Neural cell (in vitro differentiated cells): ENCODE measurements at regions not wholly inside any gene's neighbourhood (a gene's known extent, or its start where the extent isn't known, plus 50 kb on each side); places are given as distances from the start of the nearest gene placed in this dataset.
"Not testable (repeated sequence)": the region's sequence is repeated elsewhere in the genome, so short reads cannot be mapped to it uniquely, and the experiment has no call there.

Experiments used
- H2AFZ ChIP-seq: fragments of 200-600, 300-800 bp; sonication (generic), shearing (Covaris generic); 2 replicates; pipeline ENCODE4 v1.6.0; 2014; ENCODE audit warnings: low read depth, mild to moderate bottlenecking, antibody characterized with exemption, low read length, moderate library complexity
- H3F3A ChIP-seq: fragments of 200-600 bp; shearing (Covaris generic); 2 replicates; pipeline ENCODE4 v1.6.1; 2016; ENCODE audit warnings: mild to moderate bottlenecking, moderate library complexity, mixed read lengths, antibody characterized with exemption, low read length; ENCODE audit not compliant: insufficient read depth, poor library complexity, severe bottlenecking
- H3K27ac ChIP-seq: fragments of 200-600, 300-800 bp; sonication (generic), shearing (Covaris generic); 2 replicates; pipeline ENCODE4 v1.5.1; 2014; ENCODE audit warnings: mild to moderate bottlenecking, low read length, moderate library complexity
- H3K27me3 ChIP-seq: fragments of 300-800, 200-600 bp; sonication (generic), shearing (Covaris generic); 2 replicates; pipeline ENCODE4 v1.6.0; 2014; ENCODE audit warnings: mild to moderate bottlenecking, low read depth, low read length, moderate library complexity; ENCODE audit not compliant: insufficient read depth
- H3K36me3 ChIP-seq: fragments of 300-800, 200-600 bp; sonication (generic), shearing (Covaris generic); 2 replicates; pipeline ENCODE4 v1.5.1; 2014; ENCODE audit warnings: mild to moderate bottlenecking, antibody characterized with exemption, low read length, moderate library complexity; ENCODE audit not compliant: insufficient read depth
- H3K4me2 ChIP-seq: fragments of 300-800, 200-600 bp; sonication (generic), shearing (Covaris generic); 2 replicates; pipeline ENCODE4 v1.6.0; 2014; ENCODE audit warnings: mild to moderate bottlenecking, low read length
- H3K4me3 ChIP-seq: fragments of 300-800, 200-600 bp; sonication (generic), shearing (Covaris generic); 2 replicates; pipeline ENCODE4 v1.5.1; 2014; ENCODE audit warnings: mild to moderate bottlenecking, low read length, moderate library complexity
- H3K79me2 ChIP-seq: fragments of 200-600 bp; shearing (Covaris generic); replicated peaks from 2 replicates; pipeline ENCODE4 v1.6.0; 2014; ENCODE audit warnings: mild to moderate bottlenecking, low read length, moderate library complexity; ENCODE audit not compliant: insufficient read depth
- H3K9ac ChIP-seq: fragments of 300-800, 200-600 bp; sonication (generic), shearing (Covaris generic); 2 replicates; pipeline ENCODE4 v1.6.1; 2016; ENCODE audit warnings: mild to moderate bottlenecking, low read length, mixed read lengths
- H3K9me2 ChIP-seq: fragments of 200-600 bp; shearing (Covaris generic); 2 replicates; pipeline ENCODE4 v1.6.1; 2016; ENCODE audit warnings: mild to moderate bottlenecking, low read length, mixed read lengths; ENCODE audit not compliant: insufficient read depth
- H3K9me3 ChIP-seq: fragments of 200-600, 300-800 bp; sonication (generic), shearing (Covaris generic); 2 replicates; pipeline ENCODE4 v1.6.1; 2016; ENCODE audit warnings: mild to moderate bottlenecking, mixed run types, low read length, moderate library complexity, mixed read lengths
- H4K20me1 ChIP-seq: fragments of 200-600 bp; shearing (Covaris generic); 2 replicates; pipeline ENCODE4 v1.6.1; 2016; ENCODE audit warnings: mild to moderate bottlenecking, mixed run types; ENCODE audit not compliant: insufficient read depth
- EP300 ChIP-seq: fragments of 450-650 bp; conservative IDR thresholded peaks from 2 replicates; pipeline ENCODE4 v1.6.1; 2014; ENCODE audit warnings: antibody characterized with exemption, mild to moderate bottlenecking, moderate library complexity; ENCODE audit not compliant: poor library complexity, severe bottlenecking
- EZH2 ChIP-seq: fragments of 200-600, 300-800 bp; shearing (Covaris generic), sonication (generic); IDR thresholded peaks from 2 replicates; pipeline ENCODE4 v1.6.1; 2014; ENCODE audit warnings: antibody characterized with exemption, low read length, borderline replicate concordance, mild to moderate bottlenecking; ENCODE audit not compliant: insufficient read depth, poor library complexity, severe bottlenecking
- MXI1 ChIP-seq: fragments of 450-650 bp; conservative IDR thresholded peaks from 2 replicates; pipeline ENCODE4 v1.6.1; 2014; ENCODE audit warnings: antibody characterized with exemption, mild to moderate bottlenecking; ENCODE audit not compliant: poor library complexity, severe bottlenecking
- RAD21 ChIP-seq: fragments of 450-650 bp; conservative IDR thresholded peaks from 2 replicates; pipeline ENCODE4 v1.6.1; 2014; ENCODE audit warnings: antibody characterized with exemption, mild to moderate bottlenecking, moderate library complexity
- SMC3 ChIP-seq: fragments of 450-650 bp; conservative IDR thresholded peaks from 2 replicates; pipeline ENCODE4 v1.6.1; 2014; ENCODE audit warnings: antibody characterized with exemption, mild to moderate bottlenecking, moderate library complexity; ENCODE audit not compliant: poor library complexity
- TF ChIP-seq, protein P1 (sequence below): IDR thresholded peaks from 2 replicates; pipeline ENCODE4 v1.6.1; 2012; ENCODE audit warnings: borderline replicate concordance
- TF ChIP-seq, protein P2 (sequence below): fragments of 450-650 bp; IDR thresholded peaks from 2 replicates; pipeline ENCODE4 v1.5.1; 2014; ENCODE audit warnings: antibody characterized with exemption, mild to moderate bottlenecking, moderate library complexity; ENCODE audit not compliant: poor library complexity, severe bottlenecking

DNA sequence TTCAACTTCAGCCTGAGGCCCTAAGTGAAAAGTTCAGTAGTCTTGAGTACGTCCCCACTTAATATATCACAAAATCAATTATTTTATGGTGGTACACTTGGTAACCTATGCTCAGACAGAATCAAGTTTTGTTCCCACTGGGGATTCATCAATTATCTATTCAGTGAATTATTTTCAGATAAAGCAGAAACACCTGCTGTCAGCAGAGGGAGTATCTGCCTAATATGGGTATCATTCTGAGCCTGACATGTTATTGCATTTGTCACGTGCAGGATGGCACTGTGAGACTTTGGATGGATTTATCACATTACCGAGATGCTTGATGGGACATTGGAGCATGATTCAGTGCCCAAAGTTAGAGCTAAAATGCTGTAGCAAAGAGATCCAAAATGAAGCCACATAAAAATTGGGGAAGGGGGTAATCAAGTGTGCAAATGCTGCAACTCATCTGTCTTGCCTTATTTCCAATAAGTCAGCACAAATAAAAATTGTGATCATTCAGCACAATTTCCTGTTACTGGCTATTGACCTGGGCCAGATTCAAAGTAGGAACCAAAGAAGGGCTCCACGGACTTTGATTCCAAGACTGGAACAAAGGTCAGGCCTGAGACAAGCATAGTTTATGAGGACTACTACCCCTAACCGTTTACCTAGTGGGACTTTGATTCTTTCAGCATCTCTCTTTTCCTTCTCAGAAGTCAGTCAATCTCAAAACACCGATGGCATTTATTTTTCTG, 657.6 kb downstream of the LMO4 start:
- H3K4me2 ChIP-seq, result no peak overlapping the region
- H3K4me3 ChIP-seq, result no peak overlapping the region
- no peaks in the 10 kb centered on the region for H3F3A ChIP-seq
- H3K9me2 ChIP-seq, result no peaks in the 10 kb centered on the region
- H3K9me3 ChIP-seq, result no peaks in the 10 kb centered on the region
- H2AFZ ChIP-seq, result no peak overlapping the region
- no peaks in the 10 kb centered on the region for H4K20me1 ChIP-seq
- TF ChIP-seq SMC3, result peak; percentile 70
- TF ChIP-seq EP300, result no peak
- peak; percentile 60 for TF ChIP-seq RAD21
- TF ChIP-seq, protein P1, sequence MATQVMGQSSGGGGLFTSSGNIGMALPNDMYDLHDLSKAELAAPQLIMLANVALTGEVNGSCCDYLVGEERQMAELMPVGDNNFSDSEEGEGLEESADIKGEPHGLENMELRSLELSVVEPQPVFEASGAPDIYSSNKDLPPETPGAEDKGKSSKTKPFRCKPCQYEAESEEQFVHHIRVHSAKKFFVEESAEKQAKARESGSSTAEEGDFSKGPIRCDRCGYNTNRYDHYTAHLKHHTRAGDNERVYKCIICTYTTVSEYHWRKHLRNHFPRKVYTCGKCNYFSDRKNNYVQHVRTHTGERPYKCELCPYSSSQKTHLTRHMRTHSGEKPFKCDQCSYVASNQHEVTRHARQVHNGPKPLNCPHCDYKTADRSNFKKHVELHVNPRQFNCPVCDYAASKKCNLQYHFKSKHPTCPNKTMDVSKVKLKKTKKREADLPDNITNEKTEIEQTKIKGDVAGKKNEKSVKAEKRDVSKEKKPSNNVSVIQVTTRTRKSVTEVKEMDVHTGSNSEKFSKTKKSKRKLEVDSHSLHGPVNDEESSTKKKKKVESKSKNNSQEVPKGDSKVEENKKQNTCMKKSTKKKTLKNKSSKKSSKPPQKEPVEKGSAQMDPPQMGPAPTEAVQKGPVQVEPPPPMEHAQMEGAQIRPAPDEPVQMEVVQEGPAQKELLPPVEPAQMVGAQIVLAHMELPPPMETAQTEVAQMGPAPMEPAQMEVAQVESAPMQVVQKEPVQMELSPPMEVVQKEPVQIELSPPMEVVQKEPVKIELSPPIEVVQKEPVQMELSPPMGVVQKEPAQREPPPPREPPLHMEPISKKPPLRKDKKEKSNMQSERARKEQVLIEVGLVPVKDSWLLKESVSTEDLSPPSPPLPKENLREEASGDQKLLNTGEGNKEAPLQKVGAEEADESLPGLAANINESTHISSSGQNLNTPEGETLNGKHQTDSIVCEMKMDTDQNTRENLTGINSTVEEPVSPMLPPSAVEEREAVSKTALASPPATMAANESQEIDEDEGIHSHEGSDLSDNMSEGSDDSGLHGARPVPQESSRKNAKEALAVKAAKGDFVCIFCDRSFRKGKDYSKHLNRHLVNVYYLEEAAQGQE, result no peak
- TF ChIP-seq, protein P2, sequence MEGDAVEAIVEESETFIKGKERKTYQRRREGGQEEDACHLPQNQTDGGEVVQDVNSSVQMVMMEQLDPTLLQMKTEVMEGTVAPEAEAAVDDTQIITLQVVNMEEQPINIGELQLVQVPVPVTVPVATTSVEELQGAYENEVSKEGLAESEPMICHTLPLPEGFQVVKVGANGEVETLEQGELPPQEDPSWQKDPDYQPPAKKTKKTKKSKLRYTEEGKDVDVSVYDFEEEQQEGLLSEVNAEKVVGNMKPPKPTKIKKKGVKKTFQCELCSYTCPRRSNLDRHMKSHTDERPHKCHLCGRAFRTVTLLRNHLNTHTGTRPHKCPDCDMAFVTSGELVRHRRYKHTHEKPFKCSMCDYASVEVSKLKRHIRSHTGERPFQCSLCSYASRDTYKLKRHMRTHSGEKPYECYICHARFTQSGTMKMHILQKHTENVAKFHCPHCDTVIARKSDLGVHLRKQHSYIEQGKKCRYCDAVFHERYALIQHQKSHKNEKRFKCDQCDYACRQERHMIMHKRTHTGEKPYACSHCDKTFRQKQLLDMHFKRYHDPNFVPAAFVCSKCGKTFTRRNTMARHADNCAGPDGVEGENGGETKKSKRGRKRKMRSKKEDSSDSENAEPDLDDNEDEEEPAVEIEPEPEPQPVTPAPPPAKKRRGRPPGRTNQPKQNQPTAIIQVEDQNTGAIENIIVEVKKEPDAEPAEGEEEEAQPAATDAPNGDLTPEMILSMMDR, result peak; percentile 67
- no peak for TF ChIP-seq MXI1
- TF ChIP-seq EZH2, result no peak
- no peaks in the 10 kb centered on the region for H3K79me2 ChIP-seq
- no peaks in the 10 kb centered on the region for H3K27me3 ChIP-seq
- H3K27ac ChIP-seq, result no peak overlapping the region
- H3K36me3 ChIP-seq, result no peaks in the 10 kb centered on the region
- no peak overlapping the region for H3K9ac ChIP-seq

DNA sequence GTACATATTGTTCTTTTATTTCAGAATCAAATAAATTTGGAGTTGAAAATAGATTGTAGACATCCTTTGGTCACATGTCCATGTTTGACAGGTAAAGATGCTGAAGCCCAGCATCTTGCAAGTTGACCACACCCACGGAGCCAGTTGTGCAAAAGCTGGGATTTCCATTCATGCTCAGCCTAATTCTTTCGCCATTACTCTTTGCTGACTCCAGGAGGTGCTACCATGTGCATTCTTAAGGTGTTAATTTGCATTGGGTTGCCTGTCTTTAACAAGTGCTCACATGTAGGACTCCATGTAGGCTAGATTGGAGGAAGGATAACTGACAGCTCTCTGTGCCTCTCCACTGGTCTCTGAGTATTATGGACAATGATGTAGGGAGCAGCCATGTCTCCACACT, 660.7 kb downstream of the LMO4 start:
- Histone ChIP-seq H4K20me1 (no peaks in the 10 kb centered on the region), H3K9ac (no peak overlapping the region), H3K9me2 (no peaks in the 10 kb centered on the region), H3K27ac (no peak overlapping the region), H3F3A (no peaks in the 10 kb centered on the region), H3K9me3 (no peaks in the 10 kb centered on the region), H2AFZ (no peak overlapping the region), H3K27me3 (no peaks in the 10 kb centered on the region), H3K4me2 (no peak overlapping the region), H3K36me3 (no peaks in the 10 kb centered on the region), H3K79me2 (no peaks in the 10 kb centered on the region), H3K4me3 (no peak overlapping the region)
- no peak for TF ChIP-seq SMC3
- TF ChIP-seq EZH2, result no peak
- TF ChIP-seq, protein P1, result no peak

DNA sequence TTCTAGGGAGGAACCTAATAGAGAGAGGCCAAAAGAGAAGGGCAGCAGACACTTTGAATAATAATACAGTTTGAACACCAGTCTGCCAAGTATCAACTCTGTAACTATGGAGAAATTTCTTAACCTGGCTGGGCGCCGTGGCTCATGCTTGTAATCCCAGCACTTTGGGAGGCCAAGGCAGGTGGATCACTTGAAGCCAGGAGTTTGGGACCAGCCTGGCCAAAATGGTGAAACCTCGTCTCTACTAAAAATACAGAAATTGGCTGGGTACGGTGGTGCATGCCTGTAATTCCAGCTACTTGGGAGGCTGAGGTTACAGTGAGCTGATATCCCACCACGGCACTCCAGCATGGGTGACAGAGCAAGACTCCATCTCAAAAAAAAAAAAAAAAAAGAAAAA, 663.9 kb downstream of the LMO4 start:
- H3K27ac ChIP-seq, H2AFZ ChIP-seq, H3K4me2 ChIP-seq, H3K27me3 ChIP-seq, H3K79me2 ChIP-seq, H4K20me1 ChIP-seq, H3K9me2 ChIP-seq, H3K9me3 ChIP-seq, H3K9ac ChIP-seq, H3K4me3 ChIP-seq, H3F3A ChIP-seq, H3K36me3 ChIP-seq: not testable (repeated sequence)
